H9 (cell line): ENCODE measurements at regions not wholly inside any gene's neighbourhood (a gene's known extent, or its start where the extent isn't known, plus 50 kb on each side); places are given as distances from the start of the nearest gene placed in this dataset.
A peak's percentile ranks its signal among the peaks of the same experiment; 100 is the strongest.
"Not testable (repeated sequence)": the region's sequence is repeated elsewhere in the genome, so short reads cannot be mapped to it uniquely, and the experiment has no call there.

Experiments
- DNase-seq: peaks from one replicate; pipeline ENCODE4 v3.0.0-alpha.2; 2017
- H2AFZ ChIP-seq: one replicate; pipeline ENCODE4 v1.6.1; 2013; ENCODE audit warnings: mild to moderate bottlenecking, low read length, control low read depth, moderate library complexity
- H2AK5ac ChIP-seq: 2 replicates; pipeline ENCODE4 v1.6.1; 2013; ENCODE audit warnings: low read length, control low read depth, mixed read lengths; ENCODE audit not compliant: insufficient read length
- H2BK120ac ChIP-seq: one replicate; pipeline ENCODE4 v1.6.1; 2013; ENCODE audit warnings: low read depth, mild to moderate bottlenecking, low read length, control low read depth, inconsistent platforms; ENCODE audit not compliant: poor library complexity, severe bottlenecking
- H2BK12ac ChIP-seq: 2 replicates; pipeline ENCODE4 v1.6.1; 2013; ENCODE audit warnings: low read length, control low read depth, mixed read lengths, low read depth; ENCODE audit not compliant: insufficient read length
- H2BK15ac ChIP-seq: 2 replicates; pipeline ENCODE4 v1.6.1; 2013; ENCODE audit warnings: low read depth, low read length, control low read depth
- H2BK20ac ChIP-seq: one replicate; pipeline ENCODE4 v1.6.1; 2013; ENCODE audit warnings: low read depth, mild to moderate bottlenecking, low read length, control low read depth, inconsistent platforms; ENCODE audit not compliant: poor library complexity, severe bottlenecking
- H2BK5ac ChIP-seq: 2 replicates; pipeline ENCODE4 v1.6.1; 2013; ENCODE audit warnings: low read length, control low read depth, mixed read lengths; ENCODE audit not compliant: insufficient read length
- H3K14ac ChIP-seq: 2 replicates; pipeline ENCODE4 v1.6.1; 2013; ENCODE audit warnings: low read length, control low read depth; ENCODE audit not compliant: insufficient read depth
- H3K18ac ChIP-seq: 2 replicates; pipeline ENCODE4 v1.6.1; 2013; ENCODE audit warnings: low read depth, mild to moderate bottlenecking, mixed read lengths, low read length, control low read depth; ENCODE audit not compliant: insufficient read length
- H3K23ac ChIP-seq: 2 replicates; pipeline ENCODE4 v1.6.1; 2013; ENCODE audit warnings: low read length, control low read depth, mixed read lengths, low read depth; ENCODE audit not compliant: insufficient read length
- H3K23me2 ChIP-seq: 2 replicates; pipeline ENCODE4 v1.6.1; 2013; ENCODE audit warnings: low read depth, mild to moderate bottlenecking, mixed read lengths, low read length, control low read depth; ENCODE audit not compliant: insufficient read length, poor library complexity, severe bottlenecking
- H3K27ac ChIP-seq: 2 replicates; pipeline ENCODE4 v1.5.1; 2013; ENCODE audit warnings: low read length, control low read depth, mixed read lengths, low read depth; ENCODE audit not compliant: insufficient read length
- H3K27me3 ChIP-seq: 2 replicates; pipeline ENCODE4 v1.6.1; 2013; ENCODE audit warnings: low read length, control low read depth, inconsistent platforms; ENCODE audit not compliant: insufficient read depth
- H3K4ac ChIP-seq: 2 replicates; pipeline ENCODE4 v1.6.1; 2013; ENCODE audit warnings: low read depth, mild to moderate bottlenecking, control low read depth, inconsistent platforms, low read length, moderate library complexity
- H3K4me1 ChIP-seq: 2 replicates; pipeline ENCODE4 v1.6.1; 2013; ENCODE audit warnings: low read length, control low read depth, inconsistent platforms; ENCODE audit not compliant: insufficient read depth
- H3K4me2 ChIP-seq: 2 replicates; pipeline ENCODE4 v1.6.1; 2013; ENCODE audit warnings: low read length, control low read depth, mixed read lengths; ENCODE audit not compliant: insufficient read length, insufficient read depth
- H3K56ac ChIP-seq: 2 replicates; pipeline ENCODE4 v1.6.1; 2013; ENCODE audit warnings: low read depth, mild to moderate bottlenecking, mixed read lengths, low read length, control low read depth; ENCODE audit not compliant: insufficient read length
- H3K79me1 ChIP-seq: 2 replicates; pipeline ENCODE4 v1.6.1; 2013; ENCODE audit warnings: low read depth, mild to moderate bottlenecking, moderate library complexity, low read length, control low read depth, inconsistent platforms; ENCODE audit not compliant: insufficient read depth, poor library complexity, severe bottlenecking
- H3K79me2 ChIP-seq: 2 replicates; pipeline ENCODE4 v1.6.1; 2013; ENCODE audit warnings: low read length, control low read depth, inconsistent platforms; ENCODE audit not compliant: insufficient read depth
- H3K9ac ChIP-seq: 2 replicates; pipeline ENCODE4 v1.6.1; 2013; ENCODE audit warnings: low read length, control low read depth, mixed read lengths; ENCODE audit not compliant: insufficient read length; ENCODE audit errors: extremely low read depth
- H3K9me3 ChIP-seq: one replicate; pipeline ENCODE4 v1.6.1; 2013; ENCODE audit warnings: low read depth, low read length, inconsistent platforms; ENCODE audit not compliant: control insufficient read depth
- H3T11ph ChIP-seq: one replicate; pipeline ENCODE4 v1.6.1; 2013; ENCODE audit warnings: mild to moderate bottlenecking, low read length, control low read depth, inconsistent platforms
- H4K20me1 ChIP-seq: one replicate; pipeline ENCODE4 v1.6.1; 2013; ENCODE audit not compliant: control insufficient read depth, insufficient read length, insufficient read depth
- H4K5ac ChIP-seq: 2 replicates; pipeline ENCODE4 v1.6.1; 2013; ENCODE audit warnings: low read depth, mild to moderate bottlenecking, mixed read lengths, low read length, control low read depth; ENCODE audit not compliant: insufficient read length
- H4K8ac ChIP-seq: replicated peaks from 2 replicates; pipeline ENCODE4 v1.6.1; 2013; ENCODE audit warnings: low read length, control low read depth, mixed read lengths, low read depth; ENCODE audit not compliant: insufficient read length
- H4K91ac ChIP-seq: 2 replicates; pipeline ENCODE4 v1.6.1; 2013; ENCODE audit warnings: low read depth, mild to moderate bottlenecking, moderate library complexity, mixed read lengths, low read length, control low read depth; ENCODE audit not compliant: insufficient read length
- H3K27ac Mint-ChIP-seq, 3 experiments: 2 replicates in 2 of 3; 3 replicates in 1 of 3; pipeline ENCODE4 v1.8.0; 2020 to 2021; ENCODE audit warnings: mixed read lengths in 3 of 3, mild to moderate bottlenecking in 1 of 3, moderate library complexity in 1 of 3
- H3K27me3 Mint-ChIP-seq: 2 replicates; pipeline ENCODE4 v1.8.0; 2021; ENCODE audit warnings: low read depth, mild to moderate bottlenecking, moderate library complexity, mixed read lengths
- H3K36me3 Mint-ChIP-seq, 3 experiments: 2 replicates in 2 of 3; 3 replicates in 1 of 3; pipeline ENCODE4 v1.8.0; 2020 to 2021; ENCODE audit warnings: low read depth in 3 of 3, mixed read lengths in 3 of 3; ENCODE audit not compliant: insufficient read depth in 1 of 3
- H3K4me1 Mint-ChIP-seq, 2 experiments: 2 replicates each; pipeline ENCODE4 v1.8.0; 2020; ENCODE audit warnings: mixed read lengths in 2 of 2
- H3K4me3 Mint-ChIP-seq, 2 experiments: 2 replicates in 1 of 2; 3 replicates in 1 of 2; pipeline ENCODE4 v1.8.0; 2020 to 2021; ENCODE audit warnings: mild to moderate bottlenecking in 2 of 2, mixed read lengths in 2 of 2, moderate library complexity in 1 of 2
- H3K9me3 Mint-ChIP-seq, 2 experiments: 2 replicates in 1 of 2; 3 replicates in 1 of 2; pipeline ENCODE4 v1.8.0; 2020; ENCODE audit warnings: mild to moderate bottlenecking in 2 of 2, mixed read lengths in 2 of 2, moderate library complexity in 1 of 2
- WGBS: extraction: QIAGEN DNeasy Blood & Tissue Kit; methylation state at CpG from one replicate; pipeline ENCODE4 v1.1.7; 2013; ENCODE audit warnings: missing lambda C conversion rate, low lambda C conversion rate, mixed read lengths; ENCODE audit not compliant: insufficient read length; ENCODE audit errors: extremely low coverage; 5-methylcytosine and 5-hydroxymethylcytosine counted together

DNA sequence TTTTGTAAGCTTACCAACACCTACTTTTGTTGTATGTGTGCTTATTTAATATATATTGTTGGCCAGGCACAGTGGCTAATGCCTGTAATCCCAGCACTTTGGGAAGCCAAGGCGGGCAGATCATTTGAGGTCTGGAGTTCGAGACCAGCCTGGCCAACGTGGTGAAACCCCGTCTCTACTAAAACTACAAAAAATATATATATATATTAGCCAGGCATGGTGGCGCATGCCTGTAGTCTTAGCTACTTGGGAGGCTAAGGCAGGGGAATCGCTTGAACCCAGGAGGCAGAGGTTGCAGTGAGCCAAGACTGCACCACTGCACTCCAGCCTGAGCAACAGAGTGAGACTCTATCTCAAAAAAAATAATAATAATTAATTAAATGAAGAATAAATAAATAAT is 142.0 kb upstream of the C1QTNF3 start:
- H4K20me1 ChIP-seq, H3K4ac ChIP-seq, H3K27me3 ChIP-seq, H3K4me3 Mint-ChIP-seq, H2BK12ac ChIP-seq, H3K27ac ChIP-seq, H3K79me1 ChIP-seq, H3K27me3 Mint-ChIP-seq, H3K4me1 ChIP-seq, H4K8ac ChIP-seq, H2BK120ac ChIP-seq, H3K9me3 ChIP-seq, H3K79me2 ChIP-seq, H4K91ac ChIP-seq, H2BK5ac ChIP-seq, H3K18ac ChIP-seq, H3K9ac ChIP-seq, H3K56ac ChIP-seq, H2BK15ac ChIP-seq, H3T11ph ChIP-seq, H3K23me2 ChIP-seq, H3K14ac ChIP-seq, H2AK5ac ChIP-seq, H4K5ac ChIP-seq, H3K4me2 ChIP-seq, H3K23ac ChIP-seq, H2BK20ac ChIP-seq, DNase-seq, H3K27ac Mint-ChIP-seq, H2AFZ ChIP-seq: not testable (repeated sequence)
- H3K9me3 Mint-ChIP-seq = peaks cover 11 to 14% of the 10 kb centered on the region in 2 experiments
- peaks cover 23 to 55% (median 52%) of the 10 kb centered on the region in 3 experiments for H3K36me3 Mint-ChIP-seq
- H3K4me1 Mint-ChIP-seq = peaks cover 14 to 19% of the 10 kb centered on the region in 2 experiments
- WGBS = no CpG with 5 or more reads among the region's 6 CpGs

DNA sequence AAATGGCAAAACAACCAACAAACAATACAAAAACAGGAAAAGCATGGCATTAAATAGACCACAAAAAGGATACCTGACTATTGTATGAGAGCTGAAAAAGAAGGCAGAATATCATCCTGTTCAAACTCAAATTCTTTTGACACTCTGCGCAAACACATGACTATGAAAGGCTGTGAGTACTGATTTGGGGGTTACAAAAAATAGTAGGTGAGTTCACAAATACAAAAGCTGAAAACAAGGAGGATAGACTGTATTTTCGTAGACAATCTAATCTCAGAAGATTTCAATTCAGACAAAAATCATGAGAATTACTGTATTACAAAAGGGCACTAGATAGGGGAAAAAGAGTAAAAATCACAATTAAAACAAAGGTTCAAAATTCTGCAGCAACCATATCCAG is 142.6 kb upstream of the C1QTNF3 start:
- H3T11ph ChIP-seq, H2AK5ac ChIP-seq, H3K27ac ChIP-seq, H3K9me3 ChIP-seq, H3K4me2 ChIP-seq, H2BK12ac ChIP-seq, H2BK20ac ChIP-seq, H2BK120ac ChIP-seq, H2BK5ac ChIP-seq, H3K4me1 ChIP-seq, H4K5ac ChIP-seq, H2BK15ac ChIP-seq, H3K4ac ChIP-seq, H3K9ac ChIP-seq, H2AFZ ChIP-seq, H3K18ac ChIP-seq, H3K79me2 ChIP-seq, DNase-seq, H3K79me1 ChIP-seq, H3K14ac ChIP-seq, H3K4me3 Mint-ChIP-seq, H3K56ac ChIP-seq, H4K8ac ChIP-seq, H3K23ac ChIP-seq, H4K91ac ChIP-seq, H3K23me2 ChIP-seq, H3K27me3 Mint-ChIP-seq, H3K27me3 ChIP-seq, H4K20me1 ChIP-seq: not testable (repeated sequence)
- WGBS = no CpG with 5 or more reads among the region's 2 CpGs
- Mint-ChIP-seq H3K36me3 (peaks cover 26 to 57% (median 52%) of the 10 kb centered on the region in 3 experiments), H3K4me1 (peaks cover 14 to 19% of the 10 kb centered on the region in 2 experiments), H3K9me3 (peaks cover 11 to 16% of the 10 kb centered on the region in 2 experiments), H3K27ac (peak overlapping the region in 1 of 3 experiments; percentile 4; a peak in 1 of 7 replicates)
